ENCODE measurements at regions not wholly inside any gene's neighbourhood (a gene's known extent, or its start where the extent isn't known, plus 50 kb on each side); places are given as distances from the start of the nearest gene placed in this dataset.

DNA sequence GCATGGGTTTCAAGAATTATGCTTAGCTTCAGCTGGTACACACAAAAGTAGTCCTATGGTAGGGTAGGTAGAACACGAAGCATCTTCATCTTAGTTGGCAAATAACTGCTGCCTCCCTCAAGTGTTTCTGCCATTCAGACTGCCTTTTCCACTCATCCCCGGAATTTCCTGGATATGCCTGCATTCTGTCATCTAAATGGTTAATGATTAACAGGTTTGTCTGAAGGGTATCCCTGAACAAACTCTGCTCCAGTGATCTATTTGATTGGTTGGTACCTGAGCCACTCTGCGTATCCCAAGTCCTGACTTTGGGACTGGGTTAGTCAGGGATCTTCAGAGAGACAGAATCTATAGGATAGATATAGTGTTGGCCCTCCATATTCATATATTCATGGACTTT lies 272.3 kb upstream of the RAG2 start:
- TF ChIP-seq, protein P1, sequence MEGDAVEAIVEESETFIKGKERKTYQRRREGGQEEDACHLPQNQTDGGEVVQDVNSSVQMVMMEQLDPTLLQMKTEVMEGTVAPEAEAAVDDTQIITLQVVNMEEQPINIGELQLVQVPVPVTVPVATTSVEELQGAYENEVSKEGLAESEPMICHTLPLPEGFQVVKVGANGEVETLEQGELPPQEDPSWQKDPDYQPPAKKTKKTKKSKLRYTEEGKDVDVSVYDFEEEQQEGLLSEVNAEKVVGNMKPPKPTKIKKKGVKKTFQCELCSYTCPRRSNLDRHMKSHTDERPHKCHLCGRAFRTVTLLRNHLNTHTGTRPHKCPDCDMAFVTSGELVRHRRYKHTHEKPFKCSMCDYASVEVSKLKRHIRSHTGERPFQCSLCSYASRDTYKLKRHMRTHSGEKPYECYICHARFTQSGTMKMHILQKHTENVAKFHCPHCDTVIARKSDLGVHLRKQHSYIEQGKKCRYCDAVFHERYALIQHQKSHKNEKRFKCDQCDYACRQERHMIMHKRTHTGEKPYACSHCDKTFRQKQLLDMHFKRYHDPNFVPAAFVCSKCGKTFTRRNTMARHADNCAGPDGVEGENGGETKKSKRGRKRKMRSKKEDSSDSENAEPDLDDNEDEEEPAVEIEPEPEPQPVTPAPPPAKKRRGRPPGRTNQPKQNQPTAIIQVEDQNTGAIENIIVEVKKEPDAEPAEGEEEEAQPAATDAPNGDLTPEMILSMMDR (conservative IDR thresholded peaks at IDR 0.05; ENCODE audit: low read length): no peak
- no peak for TF ChIP-seq EZH2phosphoT487 (IDR thresholded peaks at IDR 0.05; ENCODE audit: borderline replicate concordance, low read depth, low read length)

Measured in OCI-LY7 (cell line).